ENCODE measurements at regions not wholly inside any gene's neighbourhood (a gene's known extent, or its start where the extent isn't known, plus 50 kb on each side); places are given as distances from the start of the nearest gene placed in this dataset.

DNA sequence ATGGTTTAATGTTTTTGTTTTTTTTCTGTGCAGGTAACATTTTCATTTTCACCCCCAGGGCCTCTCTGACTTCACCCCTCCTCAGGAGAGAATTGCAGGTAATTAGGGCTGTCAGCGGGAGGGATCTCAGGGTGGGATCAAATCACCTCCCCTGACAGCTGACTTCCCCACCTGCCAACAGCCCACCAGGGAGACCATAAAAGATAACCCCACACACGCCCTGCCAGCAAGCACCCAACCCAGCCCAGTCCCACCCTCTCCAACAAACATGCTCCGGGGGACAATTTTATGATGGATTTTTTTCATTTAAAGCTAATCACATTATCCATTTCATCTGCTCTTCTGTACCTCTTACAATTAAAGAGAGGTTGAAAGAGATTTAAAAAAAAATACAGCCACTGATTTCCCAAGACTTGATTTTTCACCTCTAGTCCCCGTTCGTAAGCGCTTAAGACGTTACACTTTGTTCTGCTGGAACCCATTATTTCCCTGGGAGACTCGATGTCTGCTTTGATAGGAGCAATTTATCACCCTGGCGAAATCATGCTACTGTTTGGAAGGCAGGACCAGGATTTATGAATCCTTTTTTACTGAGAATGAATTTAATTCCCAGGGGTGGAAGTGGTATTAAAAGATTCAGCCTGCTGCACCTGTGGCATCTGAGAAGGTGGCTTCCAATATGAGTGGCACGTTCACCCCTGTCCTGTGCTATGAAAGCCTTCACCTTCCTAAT lies 232.9 kb upstream of the ID2 start:
- Histone ChIP-seq H3K4me2 (ENCODE audit: low read depth, low read length, poor library complexity, severe bottlenecking) (no peak overlapping the region), H3K79me2 (ENCODE audit: insufficient read depth, low read length) (no peaks in the 10 kb centered on the region), H3K27me3 (ENCODE audit: insufficient read depth, low read length, poor library complexity, severe bottlenecking) (no peaks in the 10 kb centered on the region), H3K9ac (ENCODE audit: low read depth, low read length, poor library complexity, severe bottlenecking) (no peak overlapping the region), H3K4me1 (ENCODE audit: insufficient read depth, low read length, poor library complexity, severe bottlenecking) (peaks cover 17% of the 10 kb centered on the region), H2AFZ (ENCODE audit: low read length) (no peak overlapping the region), H3F3A (ENCODE audit: low read depth) (no peaks in the 10 kb centered on the region), H3K9me3 (ENCODE audit: insufficient read depth, low read depth, low read length) (no peaks in the 10 kb centered on the region), H3K36me3 (ENCODE audit: insufficient read depth, low read length) (no peaks in the 10 kb centered on the region), H4K20me1 (ENCODE audit: insufficient read depth, low read length, poor library complexity, severe bottlenecking) (no peaks in the 10 kb centered on the region), H3K9me2 (replicated peaks; ENCODE audit: low read depth, low read length) (no peaks in the 10 kb centered on the region), H3K4me3 (ENCODE audit: low read length, poor library complexity, severe bottlenecking) (no peak overlapping the region)
- no peak for TF ChIP-seq EZH2phosphoT487 (IDR thresholded peaks at IDR 0.05; ENCODE audit: borderline replicate concordance)
- TF ChIP-seq, protein P1, sequence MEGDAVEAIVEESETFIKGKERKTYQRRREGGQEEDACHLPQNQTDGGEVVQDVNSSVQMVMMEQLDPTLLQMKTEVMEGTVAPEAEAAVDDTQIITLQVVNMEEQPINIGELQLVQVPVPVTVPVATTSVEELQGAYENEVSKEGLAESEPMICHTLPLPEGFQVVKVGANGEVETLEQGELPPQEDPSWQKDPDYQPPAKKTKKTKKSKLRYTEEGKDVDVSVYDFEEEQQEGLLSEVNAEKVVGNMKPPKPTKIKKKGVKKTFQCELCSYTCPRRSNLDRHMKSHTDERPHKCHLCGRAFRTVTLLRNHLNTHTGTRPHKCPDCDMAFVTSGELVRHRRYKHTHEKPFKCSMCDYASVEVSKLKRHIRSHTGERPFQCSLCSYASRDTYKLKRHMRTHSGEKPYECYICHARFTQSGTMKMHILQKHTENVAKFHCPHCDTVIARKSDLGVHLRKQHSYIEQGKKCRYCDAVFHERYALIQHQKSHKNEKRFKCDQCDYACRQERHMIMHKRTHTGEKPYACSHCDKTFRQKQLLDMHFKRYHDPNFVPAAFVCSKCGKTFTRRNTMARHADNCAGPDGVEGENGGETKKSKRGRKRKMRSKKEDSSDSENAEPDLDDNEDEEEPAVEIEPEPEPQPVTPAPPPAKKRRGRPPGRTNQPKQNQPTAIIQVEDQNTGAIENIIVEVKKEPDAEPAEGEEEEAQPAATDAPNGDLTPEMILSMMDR (conservative IDR thresholded peaks at IDR 0.05; ENCODE audit: low read length): no peak

DNA sequence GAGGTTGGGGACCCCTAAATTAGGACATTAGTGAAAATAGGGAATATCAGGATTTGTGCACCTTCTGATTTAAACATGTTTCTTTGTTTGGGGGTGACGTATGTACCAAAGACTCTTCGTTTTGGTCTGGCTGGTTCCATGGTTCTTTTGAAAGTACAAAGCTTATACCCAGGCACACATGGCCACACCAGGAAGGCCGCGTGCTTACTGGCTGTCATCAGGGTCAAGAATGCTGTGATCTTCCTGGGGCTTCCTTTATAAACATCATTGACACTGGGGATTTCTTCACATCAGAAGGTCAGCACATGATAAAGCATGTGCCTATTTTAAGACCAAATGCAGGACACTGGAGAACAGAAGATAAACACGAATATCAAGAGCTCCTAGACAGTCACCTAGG lies 230.6 kb upstream of the ID2 start:
- Histone ChIP-seq H3K4me1 (ENCODE audit: insufficient read depth, low read length, poor library complexity, severe bottlenecking) (peaks cover 39% of the 10 kb centered on the region), H3K79me2 (ENCODE audit: insufficient read depth, low read length) (no peaks in the 10 kb centered on the region), H3K9me2 (replicated peaks; ENCODE audit: low read depth, low read length) (no peaks in the 10 kb centered on the region), H3K4me2 (ENCODE audit: low read depth, low read length, poor library complexity, severe bottlenecking) (no peak overlapping the region), H3K4me3 (ENCODE audit: low read length, poor library complexity, severe bottlenecking) (no peak overlapping the region), H3F3A (ENCODE audit: low read depth) (peaks cover 5% of the 10 kb centered on the region; the same call in 1 of the 2 replicates), H3K36me3 (ENCODE audit: insufficient read depth, low read length) (no peaks in the 10 kb centered on the region), H2AFZ (ENCODE audit: low read length) (no peak overlapping the region), H4K20me1 (ENCODE audit: insufficient read depth, low read length, poor library complexity, severe bottlenecking) (no peaks in the 10 kb centered on the region), H3K9me3 (ENCODE audit: insufficient read depth, low read depth, low read length) (no peaks in the 10 kb centered on the region), H3K9ac (ENCODE audit: low read depth, low read length, poor library complexity, severe bottlenecking) (no peak overlapping the region), H3K27me3 (ENCODE audit: insufficient read depth, low read length, poor library complexity, severe bottlenecking) (no peaks in the 10 kb centered on the region)
- TF ChIP-seq, protein P1 (conservative IDR thresholded peaks at IDR 0.05; ENCODE audit: low read length): no peak
- no peak for TF ChIP-seq EZH2phosphoT487 (IDR thresholded peaks at IDR 0.05; ENCODE audit: borderline replicate concordance)

DNA sequence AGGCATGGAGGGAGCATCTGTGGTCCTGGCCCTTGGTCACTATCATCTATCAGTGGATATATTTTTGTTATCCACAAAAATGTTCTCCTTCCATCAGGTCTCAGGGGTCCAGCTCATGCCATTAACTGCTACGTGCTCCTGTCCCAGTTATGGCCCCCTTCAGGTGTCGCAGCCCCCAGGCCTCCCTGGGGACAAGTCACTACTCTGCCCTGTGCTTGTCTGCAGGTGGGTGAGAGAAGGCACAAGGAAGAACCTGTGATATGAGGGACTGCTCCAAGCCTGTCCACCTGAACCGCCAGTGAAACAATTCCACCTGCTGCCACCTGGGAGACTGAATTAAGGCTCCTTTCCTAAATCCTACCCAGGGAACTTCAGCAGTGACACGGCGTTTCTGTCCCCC lies 229.6 kb upstream of the ID2 start:
- H3K9ac ChIP-seq (ENCODE audit: low read depth, low read length, poor library complexity, severe bottlenecking): no peak overlapping the region

More for the DNA sequence above, 229.6 kb upstream of the ID2 start:
- Histone ChIP-seq H2AFZ (ENCODE audit: low read length) (no peak overlapping the region), H3K36me3 (ENCODE audit: insufficient read depth, low read length) (no peaks in the 10 kb centered on the region), H3K4me3 (ENCODE audit: low read length, poor library complexity, severe bottlenecking) (no peak overlapping the region), H3K79me2 (ENCODE audit: insufficient read depth, low read length) (no peaks in the 10 kb centered on the region), H3K4me2 (ENCODE audit: low read depth, low read length, poor library complexity, severe bottlenecking) (no peak overlapping the region), H3F3A (ENCODE audit: low read depth) (peaks cover 9% of the 10 kb centered on the region), H4K20me1 (ENCODE audit: insufficient read depth, low read length, poor library complexity, severe bottlenecking) (no peaks in the 10 kb centered on the region), H3K4me1 (ENCODE audit: insufficient read depth, low read length, poor library complexity, severe bottlenecking) (peaks cover 45% of the 10 kb centered on the region), H3K9me3 (ENCODE audit: insufficient read depth, low read depth, low read length) (no peaks in the 10 kb centered on the region), H3K27me3 (ENCODE audit: insufficient read depth, low read length, poor library complexity, severe bottlenecking) (no peaks in the 10 kb centered on the region), H3K9me2 (replicated peaks; ENCODE audit: low read depth, low read length) (no peaks in the 10 kb centered on the region)
- no peak for TF ChIP-seq EZH2phosphoT487 (IDR thresholded peaks at IDR 0.05; ENCODE audit: borderline replicate concordance)
- TF ChIP-seq, protein P1 (conservative IDR thresholded peaks at IDR 0.05; ENCODE audit: low read length): no peak

Measured in Loucy (cell line).